ENCODE measurements at regions not wholly inside any gene's neighbourhood (a gene's known extent, or its start where the extent isn't known, plus 50 kb on each side); places are given as distances from the start of the nearest gene placed in this dataset.
"Not testable (repeated sequence)": the region's sequence is repeated elsewhere in the genome, so short reads cannot be mapped to it uniquely, and the experiment has no call there.

DNA sequence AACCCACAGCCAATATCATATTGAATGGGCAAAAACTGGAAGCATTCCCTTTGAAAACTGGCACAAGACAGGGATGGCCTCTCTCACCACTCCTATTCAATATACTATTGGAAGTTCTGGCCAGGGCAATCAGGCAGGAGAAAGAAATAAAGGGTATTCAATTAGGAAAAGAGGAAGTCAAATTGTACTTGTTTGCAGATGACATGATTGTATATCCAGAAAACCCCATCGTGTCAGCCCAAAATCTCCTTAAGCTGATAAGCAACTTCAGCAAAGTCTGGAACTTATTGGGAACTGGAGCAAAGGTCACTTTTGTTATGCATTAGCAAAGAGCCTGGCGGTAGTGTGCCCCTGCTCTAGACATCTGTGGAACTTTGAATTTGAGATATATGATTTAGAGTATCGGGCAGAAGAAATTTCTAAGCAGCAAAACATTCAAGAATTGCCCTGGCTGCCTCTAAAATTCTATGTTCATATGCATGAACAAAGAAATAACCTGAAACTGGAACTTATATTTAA, 53.4 kb upstream of the PSMA1 start:
- H2BK12ac ChIP-seq (ENCODE audit: low read length); H3K23ac ChIP-seq (ENCODE audit: low read depth, low read length, poor library complexity); H3K14ac ChIP-seq (ENCODE audit: low read length); H3K4ac ChIP-seq (ENCODE audit: low read length); H3K4me2 ChIP-seq (ENCODE audit: insufficient read depth, low read length, poor library complexity, severe bottlenecking); H2BK120ac ChIP-seq (ENCODE audit: low read depth, low read length); H3K9ac ChIP-seq (ENCODE audit: low read depth, low read length, poor library complexity); H4K8ac ChIP-seq (ENCODE audit: low read depth, low read length); H2BK5ac ChIP-seq (ENCODE audit: low read length); H2BK15ac ChIP-seq (ENCODE audit: low read length); H3K4me1 ChIP-seq (ENCODE audit: control insufficient read depth in 2 of 2, insufficient read depth in 1 of 2, low read depth in 1 of 2, low read length in 2 of 2); H3K27me3 ChIP-seq (ENCODE audit: control insufficient read depth in 3 of 3, insufficient read depth in 3 of 3, low read depth in 1 of 3, low read length in 3 of 3); H2AFZ ChIP-seq (ENCODE audit: low read length); H3K9me3 ChIP-seq (replicated peaks in 1 of 2; ENCODE audit: control insufficient read depth in 2 of 2, insufficient read depth in 1 of 2, low read depth in 1 of 2, low read length in 2 of 2); H4K91ac ChIP-seq (ENCODE audit: low read depth, low read length, poor library complexity); H3K36me3 ChIP-seq (replicated peaks in 1 of 2; ENCODE audit: control insufficient read depth in 2 of 2, insufficient read depth in 2 of 2, low read length in 2 of 2); H3K79me1 ChIP-seq (ENCODE audit: low read depth, low read length); DNase-seq (ENCODE audit: low spot score); H3K27ac ChIP-seq (replicated peaks; ENCODE audit: low read length); H3K4me3 ChIP-seq (ENCODE audit: low read length in 2 of 2); H3K18ac ChIP-seq (ENCODE audit: low read length); H2AK5ac ChIP-seq (ENCODE audit: low read depth, low read length): not testable (repeated sequence)
- no CpG with 5 or more reads among the region's 3 CpGs for WGBS, 2 donors (ENCODE audit: extremely low coverage in 2 of 2, insufficient read length in 2 of 2, insufficient replicate concordance in 1 of 2)

GRCh38 chr11:14577292-14577691, 57.1 kb upstream of the PSMA1 start:
- no peak overlapping the region for H3K4me2 ChIP-seq (ENCODE audit: insufficient read depth, low read length, poor library complexity, severe bottlenecking)
- H3K79me1 ChIP-seq (ENCODE audit: low read depth, low read length) = no peaks in the 10 kb centered on the region
- H3K23ac ChIP-seq (ENCODE audit: low read depth, low read length, poor library complexity) = no peak overlapping the region
- no peak overlapping the region for H3K4me3 ChIP-seq (ENCODE audit: low read length in 2 of 2)
- no peak overlapping the region for H3K4ac ChIP-seq (ENCODE audit: low read length)
- H3K4me1 ChIP-seq (ENCODE audit: control insufficient read depth in 2 of 2, insufficient read depth in 1 of 2, low read depth in 1 of 2, low read length in 2 of 2) = no peaks in the 10 kb centered on the region
- no peak overlapping the region for H3K27ac ChIP-seq (replicated peaks; ENCODE audit: low read length)
- no CpG with 5 or more reads among the region's 1 CpG for WGBS, 2 donors (ENCODE audit: extremely low coverage in 2 of 2, insufficient read length in 2 of 2, insufficient replicate concordance in 1 of 2)
- H4K8ac ChIP-seq (ENCODE audit: low read depth, low read length) = no peak overlapping the region
- H2AK5ac ChIP-seq (ENCODE audit: low read depth, low read length) = no peak overlapping the region
- H2AFZ ChIP-seq (ENCODE audit: low read length) = no peak overlapping the region
- no peak for DNase-seq (ENCODE audit: low spot score)
- no peak overlapping the region for H2BK5ac ChIP-seq (ENCODE audit: low read length)
- H4K91ac ChIP-seq (ENCODE audit: low read depth, low read length, poor library complexity) = no peak overlapping the region
- no peak overlapping the region for H2BK120ac ChIP-seq (ENCODE audit: low read depth, low read length)
- H3K9me3 ChIP-seq (replicated peaks in 1 of 2; ENCODE audit: control insufficient read depth in 2 of 2, insufficient read depth in 1 of 2, low read depth in 1 of 2, low read length in 2 of 2) = peaks cover 0 to 2% of the 10 kb centered on the region in 2 donors
- no peak overlapping the region for H3K14ac ChIP-seq (ENCODE audit: low read length)
- no peak overlapping the region for H3K9ac ChIP-seq (ENCODE audit: low read depth, low read length, poor library complexity)
- H3K36me3 ChIP-seq (replicated peaks in 1 of 2; ENCODE audit: control insufficient read depth in 2 of 2, insufficient read depth in 2 of 2, low read length in 2 of 2) = no peaks in the 10 kb centered on the region
- no peak overlapping the region for H3K18ac ChIP-seq (ENCODE audit: low read length)
- H2BK12ac ChIP-seq (ENCODE audit: low read length) = no peak overlapping the region
- H3K27me3 ChIP-seq (ENCODE audit: control insufficient read depth in 3 of 3, insufficient read depth in 3 of 3, low read depth in 1 of 3, low read length in 3 of 3) = no peaks in the 10 kb centered on the region
- no peak overlapping the region for H2BK15ac ChIP-seq (ENCODE audit: low read length)

- H3K18ac ChIP-seq (ENCODE audit: low read length) = no peak overlapping the region
- no peak overlapping the region for H4K91ac ChIP-seq (ENCODE audit: low read depth, low read length, poor library complexity)
- H2BK120ac ChIP-seq (ENCODE audit: low read depth, low read length) = no peak overlapping the region
- no peak overlapping the region for H3K4me3 ChIP-seq (ENCODE audit: low read length in 2 of 2)
- H3K9me3 ChIP-seq (replicated peaks in 1 of 2; ENCODE audit: control insufficient read depth in 2 of 2, insufficient read depth in 1 of 2, low read depth in 1 of 2, low read length in 2 of 2) = peaks cover 0 to 2% of the 10 kb centered on the region in 2 donors
- H2BK12ac ChIP-seq (ENCODE audit: low read length) = no peak overlapping the region
- no peak overlapping the region for H3K14ac ChIP-seq (ENCODE audit: low read length)
- no peaks in the 10 kb centered on the region for H3K36me3 ChIP-seq (replicated peaks in 1 of 2; ENCODE audit: control insufficient read depth in 2 of 2, insufficient read depth in 2 of 2, low read length in 2 of 2)
- H3K4me1 ChIP-seq (ENCODE audit: control insufficient read depth in 2 of 2, insufficient read depth in 1 of 2, low read depth in 1 of 2, low read length in 2 of 2) = no peaks in the 10 kb centered on the region
- H3K4me2 ChIP-seq (ENCODE audit: insufficient read depth, low read length, poor library complexity, severe bottlenecking) = no peak overlapping the region
- no CpG with 5 or more reads among the region's 4 CpGs for WGBS, 2 donors (ENCODE audit: extremely low coverage in 2 of 2, insufficient read length in 2 of 2, insufficient replicate concordance in 1 of 2)
- H3K9ac ChIP-seq (ENCODE audit: low read depth, low read length, poor library complexity) = no peak overlapping the region
- no peak overlapping the region for H3K23ac ChIP-seq (ENCODE audit: low read depth, low read length, poor library complexity)
- H2BK15ac ChIP-seq (ENCODE audit: low read length) = no peak overlapping the region
- H2AK5ac ChIP-seq (ENCODE audit: low read depth, low read length) = no peak overlapping the region
- DNase-seq (ENCODE audit: low spot score) = no peak
- H2AFZ ChIP-seq (ENCODE audit: low read length) = no peak overlapping the region
- H3K79me1 ChIP-seq (ENCODE audit: low read depth, low read length) = no peaks in the 10 kb centered on the region
- H4K8ac ChIP-seq (ENCODE audit: low read depth, low read length) = no peak overlapping the region
- H2BK5ac ChIP-seq (ENCODE audit: low read length) = no peak overlapping the region
- H3K27me3 ChIP-seq (ENCODE audit: control insufficient read depth in 3 of 3, insufficient read depth in 3 of 3, low read depth in 1 of 3, low read length in 3 of 3) = no peaks in the 10 kb centered on the region
- H3K27ac ChIP-seq (replicated peaks; ENCODE audit: low read length) = no peak overlapping the region
- no peak overlapping the region for H3K4ac ChIP-seq (ENCODE audit: low read length)
These were observed 57.8 kb upstream of the PSMA1 start for GRCh38 chr11:14577835-14578529.

GRCh38 chr11:14578541-14578956, 58.4 kb upstream of the PSMA1 start:
- Histone ChIP-seq H3K4me2 (ENCODE audit: insufficient read depth, low read length, poor library complexity, severe bottlenecking) (no peak overlapping the region), H3K23ac (ENCODE audit: low read depth, low read length, poor library complexity) (no peak overlapping the region), H3K4me1 (ENCODE audit: control insufficient read depth in 2 of 2, insufficient read depth in 1 of 2, low read depth in 1 of 2, low read length in 2 of 2) (no peaks in the 10 kb centered on the region), H3K79me1 (ENCODE audit: low read depth, low read length) (no peaks in the 10 kb centered on the region), H3K4ac (ENCODE audit: low read length) (no peak overlapping the region), H4K91ac (ENCODE audit: low read depth, low read length, poor library complexity) (no peak overlapping the region), H3K4me3 (ENCODE audit: low read length in 2 of 2) (no peak overlapping the region), H3K36me3 (replicated peaks in 1 of 2; ENCODE audit: control insufficient read depth in 2 of 2, insufficient read depth in 2 of 2, low read length in 2 of 2) (no peaks in the 10 kb centered on the region), H3K14ac (ENCODE audit: low read length) (no peak overlapping the region), H2BK5ac (ENCODE audit: low read length) (no peak overlapping the region), H3K27ac (replicated peaks; ENCODE audit: low read length) (no peak overlapping the region), H2AK5ac (ENCODE audit: low read depth, low read length) (no peak overlapping the region), H3K9ac (ENCODE audit: low read depth, low read length, poor library complexity) (no peak overlapping the region), H2BK15ac (ENCODE audit: low read length) (no peak overlapping the region), H4K8ac (ENCODE audit: low read depth, low read length) (no peak overlapping the region), H2BK12ac (ENCODE audit: low read length) (no peak overlapping the region), H3K27me3 (ENCODE audit: control insufficient read depth in 3 of 3, insufficient read depth in 3 of 3, low read depth in 1 of 3, low read length in 3 of 3) (no peaks in the 10 kb centered on the region), H2BK120ac (ENCODE audit: low read depth, low read length) (no peak overlapping the region), H3K18ac (ENCODE audit: low read length) (no peak overlapping the region), H2AFZ (ENCODE audit: low read length) (no peak overlapping the region), H3K9me3 (replicated peaks in 1 of 2; ENCODE audit: control insufficient read depth in 2 of 2, insufficient read depth in 1 of 2, low read depth in 1 of 2, low read length in 2 of 2) (peaks cover 0 to 2% of the 10 kb centered on the region in 2 donors)
- WGBS, 2 donors (ENCODE audit: extremely low coverage in 2 of 2, insufficient read length in 2 of 2, insufficient replicate concordance in 1 of 2) = no CpG with 5 or more reads among the region's 3 CpGs
- DNase-seq (ENCODE audit: low spot score) = no peak
